GM23338 (cell line): ENCODE measurements at regions not wholly inside any gene's neighbourhood (a gene's known extent, or its start where the extent isn't known, plus 50 kb on each side); places are given as distances from the start of the nearest gene placed in this dataset.

Experiments used
- ATAC-seq: fragments of 200-7000 bp; cut with Tn5 transposase; 3 replicates; pipeline ENCODE4 v1.9.1; 2020
- DNase-seq: peaks from one replicate; pipeline ENCODE4 v3.0.0-alpha.2; 2015; ENCODE audit warnings: low spot score
- H2AFZ ChIP-seq: fragments of 200-600 bp; sonication (generic); 2 replicates; pipeline ENCODE4 v1.8.0; 2016; ENCODE audit warnings: antibody characterized with exemption, mild to moderate bottlenecking, moderate library complexity
- H3F3A ChIP-seq: fragments of 200-600 bp; sonication (generic); replicated peaks from 2 replicates; pipeline ENCODE4 v1.8.0; 2017; ENCODE audit warnings: antibody characterized with exemption, mixed run types, low read depth
- H3K27ac ChIP-seq: fragments of 200-600 bp; sonication (generic); 2 replicates; pipeline ENCODE4 v1.6.1; 2016; ENCODE audit warnings: low read depth
- H3K27me3 ChIP-seq: fragments of 200-600 bp; sonication (generic); 2 replicates; pipeline ENCODE4 v1.8.0; 2016; ENCODE audit warnings: mild to moderate bottlenecking, mixed run types, moderate library complexity; ENCODE audit not compliant: insufficient read depth
- H3K36me3 ChIP-seq: fragments of 200-600 bp; sonication (generic); 2 replicates; pipeline ENCODE4 v1.8.0; 2016; ENCODE audit warnings: mild to moderate bottlenecking; ENCODE audit not compliant: insufficient read depth
- H3K4me1 ChIP-seq: fragments of 200-600 bp; sonication (generic); 2 replicates; pipeline ENCODE4 v1.8.0; 2016; ENCODE audit warnings: mild to moderate bottlenecking, moderate library complexity; ENCODE audit not compliant: insufficient read depth
- H3K4me2 ChIP-seq: fragments of 200-600 bp; sonication (generic); 2 replicates; pipeline ENCODE4 v1.7.1; 2017; ENCODE audit warnings: mixed run types
- H3K4me3 ChIP-seq: fragments of 200-600 bp; sonication (generic); 2 replicates; pipeline ENCODE4 v1.6.1; 2016; ENCODE audit warnings: mixed run types
- H3K79me2 ChIP-seq: fragments of 200-600 bp; sonication (generic); replicated peaks from 2 replicates; pipeline ENCODE4 v1.8.0; 2017; ENCODE audit warnings: mild to moderate bottlenecking; ENCODE audit not compliant: insufficient read depth
- H3K9me2 ChIP-seq: fragments of 200-600 bp; sonication (generic); 2 replicates; pipeline ENCODE4 v1.8.0; 2017; ENCODE audit not compliant: insufficient read depth
- H4K20me1 ChIP-seq: fragments of 200-600 bp; sonication (generic); replicated peaks from 2 replicates; pipeline ENCODE4 v1.8.0; 2017; ENCODE audit warnings: mild to moderate bottlenecking; ENCODE audit not compliant: insufficient read depth
- H3K27ac Mint-ChIP-seq: 2 replicates; pipeline ENCODE4 v1.8.0; 2020; ENCODE audit warnings: inconsistent platforms, mild to moderate bottlenecking, moderate library complexity, mixed read lengths
- H3K27me3 Mint-ChIP-seq: 3 replicates; pipeline ENCODE4 v1.8.0; 2022; ENCODE audit warnings: low read depth, mild to moderate bottlenecking, moderate library complexity, mixed read lengths, inconsistent platforms; ENCODE audit not compliant: insufficient read depth, poor library complexity
- H3K36me3 Mint-ChIP-seq: 3 replicates; pipeline ENCODE4 v1.8.0; 2021; ENCODE audit warnings: low read depth, mild to moderate bottlenecking, inconsistent platforms, moderate library complexity, mixed read lengths
- H3K4me1 Mint-ChIP-seq: 3 replicates; pipeline ENCODE4 v1.8.0; 2020; ENCODE audit warnings: mild to moderate bottlenecking, inconsistent platforms, mixed read lengths
- H3K4me3 Mint-ChIP-seq: 3 replicates; pipeline ENCODE4 v1.8.0; 2021; ENCODE audit warnings: moderate library complexity, mild to moderate bottlenecking, inconsistent platforms, mixed read lengths
- H3K9me3 Mint-ChIP-seq: 3 replicates; pipeline ENCODE4 v1.8.0; 2020; ENCODE audit warnings: moderate library complexity, mild to moderate bottlenecking, inconsistent platforms, mixed read lengths
- CREB1 ChIP-seq: fragments of 250-450 bp; sonication (Bioruptor Pico); IDR thresholded peaks from 2 replicates; pipeline ENCODE4 v1.5.0; 2020; ENCODE audit warnings: low read depth, mild to moderate bottlenecking, moderate library complexity
- CTCF ChIP-seq, 2 experiments: fragments of 200-600 bp in 1 of 2; sonication (generic) in 1 of 2; conservative IDR thresholded peaks; 2 replicates each; pipeline versions ENCODE4 v1.5.1 to v1.6.1; 2016 to 2017; ENCODE audit warnings: antibody characterized with exemption in 2 of 2, low read depth in 2 of 2, mild to moderate bottlenecking in 2 of 2, moderate library complexity in 1 of 2
- ETS1 ChIP-seq: IDR thresholded peaks from 2 replicates; pipeline ENCODE4 v1.6.1; 2016; ENCODE audit warnings: antibody characterized with exemption
- EZH2 ChIP-seq: fragments of 200-600 bp; sonication (generic); IDR thresholded peaks from one replicate; pipeline ENCODE4 v1.8.0; 2017; ENCODE audit warnings: antibody characterized with exemption, mild to moderate bottlenecking, low read depth; ENCODE audit not compliant: unreplicated experiment
- EZH2phosphoT487 ChIP-seq: fragments of 200-600 bp; sonication (generic); IDR thresholded peaks from one replicate; pipeline ENCODE4 v1.8.1; 2018; ENCODE audit warnings: antibody characterized with exemption; ENCODE audit not compliant: unreplicated experiment
- JUNB ChIP-seq: IDR thresholded peaks from one replicate; pipeline ENCODE4 v1.6.1; 2016; ENCODE audit warnings: antibody characterized with exemption; ENCODE audit not compliant: unreplicated experiment
- NANOG ChIP-seq: IDR thresholded peaks from 2 replicates; pipeline ENCODE4 v1.6.1; 2016; ENCODE audit warnings: antibody characterized with exemption, borderline replicate concordance
- POLR2AphosphoS5 ChIP-seq: IDR thresholded peaks from 2 replicates; pipeline ENCODE4 v1.6.1; 2016; ENCODE audit warnings: antibody characterized with exemption, low read depth
- REST ChIP-seq: IDR thresholded peaks from one replicate; pipeline ENCODE4 v1.6.1; 2018; ENCODE audit warnings: antibody characterized with exemption; ENCODE audit not compliant: unreplicated experiment
- STAT1 ChIP-seq: IDR thresholded peaks from one replicate; pipeline ENCODE4 v1.6.1; 2016; ENCODE audit warnings: antibody characterized with exemption; ENCODE audit not compliant: unreplicated experiment
- ZNF114 ChIP-seq: fragments of 250-450 bp; sonication (Bioruptor Pico); IDR thresholded peaks from 2 replicates; pipeline ENCODE4 v1.5.0; 2020; ENCODE audit warnings: mild to moderate bottlenecking, moderate library complexity
- ZNF331 ChIP-seq: fragments of 250-450 bp; sonication (Bioruptor Pico); IDR thresholded peaks from 2 replicates; pipeline ENCODE4 v1.5.0; 2020; ENCODE audit warnings: low read depth, mild to moderate bottlenecking, moderate library complexity
- TF ChIP-seq, protein P1 (sequence below): fragments of 250-450 bp; sonication (Bioruptor Pico); IDR thresholded peaks from 2 replicates; pipeline ENCODE4 v1.5.0; 2020; ENCODE audit warnings: mild to moderate bottlenecking, moderate library complexity

DNA sequence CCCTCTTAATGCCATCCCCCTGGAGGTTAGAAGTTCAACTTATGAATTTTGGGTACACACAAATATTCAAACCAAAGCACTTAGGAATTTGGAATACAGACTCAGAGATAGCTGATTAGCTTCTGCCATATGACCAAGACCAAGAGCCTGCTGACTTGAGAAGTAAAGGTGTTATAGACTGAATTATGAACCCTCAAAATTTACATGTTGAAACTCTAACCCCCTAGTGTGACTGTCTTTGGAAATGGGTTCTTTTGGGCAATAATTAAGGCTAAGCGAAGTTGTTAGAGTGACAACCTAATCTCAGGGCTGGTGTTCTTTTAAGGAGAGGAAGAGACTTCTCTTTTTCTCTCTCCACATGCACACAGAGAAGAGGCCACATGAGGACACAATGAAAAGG is 151.2 kb downstream of the COX18 start:
- H3K27me3 ChIP-seq = no peaks in the 10 kb centered on the region
- TF ChIP-seq NANOG = no peak
- no peak for TF ChIP-seq ZNF114 (CRISPR knock-in tag)
- TF ChIP-seq EZH2phosphoT487 = no peak
- TF ChIP-seq ETS1 = no peak
- no peak for TF ChIP-seq POLR2AphosphoS5
- TF ChIP-seq ZNF331 (CRISPR knock-in tag) = no peak
- no peak for TF ChIP-seq CREB1 (CRISPR knock-in tag)
- no peak for TF ChIP-seq EZH2
- TF ChIP-seq, protein P1, sequence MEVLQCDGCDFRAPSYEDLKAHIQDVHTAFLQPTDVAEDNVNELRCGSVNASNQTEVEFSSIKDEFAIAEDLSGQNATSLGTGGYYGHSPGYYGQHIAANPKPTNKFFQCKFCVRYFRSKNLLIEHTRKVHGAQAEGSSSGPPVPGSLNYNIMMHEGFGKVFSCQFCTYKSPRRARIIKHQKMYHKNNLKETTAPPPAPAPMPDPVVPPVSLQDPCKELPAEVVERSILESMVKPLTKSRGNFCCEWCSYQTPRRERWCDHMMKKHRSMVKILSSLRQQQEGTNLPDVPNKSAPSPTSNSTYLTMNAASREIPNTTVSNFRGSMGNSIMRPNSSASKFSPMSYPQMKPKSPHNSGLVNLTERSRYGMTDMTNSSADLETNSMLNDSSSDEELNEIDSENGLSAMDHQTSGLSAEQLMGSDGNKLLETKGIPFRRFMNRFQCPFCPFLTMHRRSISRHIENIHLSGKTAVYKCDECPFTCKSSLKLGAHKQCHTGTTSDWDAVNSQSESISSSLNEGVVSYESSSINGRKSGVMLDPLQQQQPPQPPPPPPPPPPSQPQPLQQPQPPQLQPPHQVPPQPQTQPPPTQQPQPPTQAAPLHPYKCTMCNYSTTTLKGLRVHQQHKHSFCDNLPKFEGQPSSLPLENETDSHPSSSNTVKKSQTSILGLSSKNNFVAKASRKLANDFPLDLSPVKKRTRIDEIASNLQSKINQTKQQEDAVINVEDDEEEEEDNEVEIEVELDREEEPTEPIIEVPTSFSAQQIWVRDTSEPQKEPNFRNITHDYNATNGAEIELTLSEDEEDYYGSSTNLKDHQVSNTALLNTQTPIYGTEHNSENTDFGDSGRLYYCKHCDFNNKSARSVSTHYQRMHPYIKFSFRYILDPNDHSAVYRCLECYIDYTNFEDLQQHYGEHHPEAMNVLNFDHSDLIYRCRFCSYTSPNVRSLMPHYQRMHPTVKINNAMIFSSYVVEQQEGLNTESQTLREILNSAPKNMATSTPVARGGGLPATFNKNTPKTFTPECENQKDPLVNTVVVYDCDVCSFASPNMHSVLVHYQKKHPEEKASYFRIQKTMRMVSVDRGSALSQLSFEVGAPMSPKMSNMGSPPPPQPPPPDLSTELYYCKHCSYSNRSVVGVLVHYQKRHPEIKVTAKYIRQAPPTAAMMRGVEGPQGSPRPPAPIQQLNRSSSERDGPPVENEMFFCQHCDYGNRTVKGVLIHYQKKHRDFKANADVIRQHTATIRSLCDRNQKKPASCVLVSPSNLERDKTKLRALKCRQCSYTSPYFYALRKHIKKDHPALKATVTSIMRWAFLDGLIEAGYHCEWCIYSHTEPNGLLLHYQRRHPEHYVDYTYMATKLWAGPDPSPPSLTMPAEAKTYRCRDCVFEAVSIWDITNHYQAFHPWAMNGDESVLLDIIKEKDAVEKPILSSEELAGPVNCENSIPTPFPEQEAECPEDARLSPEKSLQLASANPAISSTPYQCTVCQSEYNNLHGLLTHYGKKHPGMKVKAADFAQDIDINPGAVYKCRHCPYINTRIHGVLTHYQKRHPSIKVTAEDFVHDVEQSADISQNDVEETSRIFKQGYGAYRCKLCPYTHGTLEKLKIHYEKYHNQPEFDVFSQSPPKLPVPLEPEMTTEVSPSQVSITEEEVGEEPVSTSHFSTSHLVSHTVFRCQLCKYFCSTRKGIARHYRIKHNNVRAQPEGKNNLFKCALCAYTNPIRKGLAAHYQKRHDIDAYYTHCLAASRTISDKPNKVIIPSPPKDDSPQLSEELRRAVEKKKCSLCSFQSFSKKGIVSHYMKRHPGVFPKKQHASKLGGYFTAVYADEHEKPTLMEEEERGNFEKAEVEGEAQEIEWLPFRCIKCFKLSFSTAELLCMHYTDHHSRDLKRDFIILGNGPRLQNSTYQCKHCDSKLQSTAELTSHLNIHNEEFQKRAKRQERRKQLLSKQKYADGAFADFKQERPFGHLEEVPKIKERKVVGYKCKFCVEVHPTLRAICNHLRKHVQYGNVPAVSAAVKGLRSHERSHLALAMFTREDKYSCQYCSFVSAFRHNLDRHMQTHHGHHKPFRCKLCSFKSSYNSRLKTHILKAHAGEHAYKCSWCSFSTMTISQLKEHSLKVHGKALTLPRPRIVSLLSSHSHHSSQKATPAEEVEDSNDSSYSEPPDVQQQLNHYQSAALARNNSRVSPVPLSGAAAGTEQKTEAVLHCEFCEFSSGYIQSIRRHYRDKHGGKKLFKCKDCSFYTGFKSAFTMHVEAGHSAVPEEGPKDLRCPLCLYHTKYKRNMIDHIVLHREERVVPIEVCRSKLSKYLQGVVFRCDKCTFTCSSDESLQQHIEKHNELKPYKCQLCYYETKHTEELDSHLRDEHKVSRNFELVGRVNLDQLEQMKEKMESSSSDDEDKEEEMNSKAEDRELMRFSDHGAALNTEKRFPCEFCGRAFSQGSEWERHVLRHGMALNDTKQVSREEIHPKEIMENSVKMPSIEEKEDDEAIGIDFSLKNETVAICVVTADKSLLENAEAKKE = no peak
- TF ChIP-seq REST = no peak
- no peak for TF ChIP-seq CTCF (conservative IDR thresholded peaks at IDR 0.05; ENCODE audit: low read depth in 2 of 2)
- TF ChIP-seq JUNB = no peak
- no peak for TF ChIP-seq STAT1
- Mint-ChIP-seq H3K4me3 (no peak overlapping the region), H3K27me3 (no peaks in the 10 kb centered on the region), H3K9me3 (no peaks in the 10 kb centered on the region), H3K36me3 (no peaks in the 10 kb centered on the region), H3K4me1 (peaks cover 7% of the 10 kb centered on the region), H3K27ac (no peak overlapping the region)
- no peak overlapping the region for H3K27ac ChIP-seq
- 0 out of 2 replicates have a peak, but pooled peaks cover 3% of the 10 kb centered on the region for H3K4me1 ChIP-seq
- H3K9me2 ChIP-seq = peaks cover 4% of the 10 kb centered on the region; the same call in 1 of the 2 replicates
- H3F3A ChIP-seq = no peaks in the 10 kb centered on the region
- ATAC-seq (no peak), DNase-seq (no peak)
- H2AFZ ChIP-seq = no peak overlapping the region
- H3K36me3 ChIP-seq = no peaks in the 10 kb centered on the region
- H4K20me1 ChIP-seq = no peaks in the 10 kb centered on the region
- no peaks in the 10 kb centered on the region for H3K79me2 ChIP-seq
- no peak overlapping the region for H3K4me3 ChIP-seq
- H3K4me2 ChIP-seq = no peak overlapping the region
